HL-60 (cell line): ENCODE measurements at regions not wholly inside any gene's neighbourhood (a gene's known extent, or its start where the extent isn't known, plus 50 kb on each side); places are given as distances from the start of the nearest gene placed in this dataset.

Experiments
- DNase-seq, 2 experiments: peaks; one replicate each; pipeline ENCODE4 v3.0.0-alpha.2; 2010 to 2020; ENCODE audit warnings: low read depth in 1 of 2, low spot score in 1 of 2
- H3K27ac ChIP-seq: fragments of 250-450 bp; sonication (Bioruptor Pico); replicated peaks from 2 replicates; pipeline ENCODE4 v1.5.1; 2020; ENCODE audit warnings: mild to moderate bottlenecking, moderate library complexity
- H3K27me3 ChIP-seq: fragments of 250-450 bp; sonication (Bioruptor Pico); 2 replicates; pipeline ENCODE4 v1.5.1; 2021; ENCODE audit warnings: mild to moderate bottlenecking, moderate library complexity; ENCODE audit not compliant: insufficient read depth, poor library complexity, severe bottlenecking
- H3K4me3 ChIP-seq: replicated peaks from 2 replicates; pipeline ENCODE4 v1.5.1; 2011; ENCODE audit warnings: mild to moderate bottlenecking, control low read depth, low read length; ENCODE audit not compliant: insufficient read depth
- GABPA ChIP-seq: IDR thresholded peaks from 2 replicates; pipeline ENCODE4 v1.6.1; 2012; ENCODE audit warnings: low read depth
- POLR2AphosphoS5 ChIP-seq: IDR thresholded peaks from 2 replicates; pipeline ENCODE4 v1.6.1; 2012; ENCODE audit warnings: low read depth
- REST ChIP-seq: IDR thresholded peaks from 2 replicates; pipeline ENCODE4 v1.6.1; 2012; ENCODE audit warnings: low read depth; ENCODE audit not compliant: insufficient replicate concordance
- SPI1 ChIP-seq: IDR thresholded peaks from 2 replicates; pipeline ENCODE4 v1.6.1; 2012; ENCODE audit warnings: low read depth, mild to moderate bottlenecking, borderline replicate concordance
- TF ChIP-seq, protein P1 (sequence below): IDR thresholded peaks from one replicate; pipeline ENCODE4 v1.5.1; 2011; ENCODE audit warnings: low read length, control low read depth, inconsistent platforms; ENCODE audit not compliant: insufficient read depth

DNA sequence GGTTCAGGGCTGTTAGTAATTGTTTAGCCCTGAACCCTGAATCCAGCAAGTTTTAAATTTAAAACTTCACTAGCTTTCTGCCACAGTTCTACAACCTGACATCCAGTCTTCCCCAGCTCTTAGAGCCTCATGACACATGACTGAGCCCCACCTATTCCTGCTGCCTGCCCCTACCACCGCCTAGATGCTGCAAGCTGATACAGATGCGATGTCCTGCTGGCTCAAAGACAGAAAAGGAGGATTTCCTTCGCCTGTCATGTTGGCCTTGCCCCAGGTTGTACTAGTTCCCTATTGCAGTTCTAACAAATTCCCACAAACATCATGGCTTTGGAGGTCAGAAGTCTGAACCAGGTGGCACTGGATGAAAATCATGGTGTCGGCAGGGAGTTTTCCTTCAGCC is 510.6 kb upstream of the PPP2R3A start:
- DNase-seq = no peak
- no peak for TF ChIP-seq GABPA
- no peak for TF ChIP-seq SPI1
- TF ChIP-seq REST = no peak
- TF ChIP-seq, protein P1, sequence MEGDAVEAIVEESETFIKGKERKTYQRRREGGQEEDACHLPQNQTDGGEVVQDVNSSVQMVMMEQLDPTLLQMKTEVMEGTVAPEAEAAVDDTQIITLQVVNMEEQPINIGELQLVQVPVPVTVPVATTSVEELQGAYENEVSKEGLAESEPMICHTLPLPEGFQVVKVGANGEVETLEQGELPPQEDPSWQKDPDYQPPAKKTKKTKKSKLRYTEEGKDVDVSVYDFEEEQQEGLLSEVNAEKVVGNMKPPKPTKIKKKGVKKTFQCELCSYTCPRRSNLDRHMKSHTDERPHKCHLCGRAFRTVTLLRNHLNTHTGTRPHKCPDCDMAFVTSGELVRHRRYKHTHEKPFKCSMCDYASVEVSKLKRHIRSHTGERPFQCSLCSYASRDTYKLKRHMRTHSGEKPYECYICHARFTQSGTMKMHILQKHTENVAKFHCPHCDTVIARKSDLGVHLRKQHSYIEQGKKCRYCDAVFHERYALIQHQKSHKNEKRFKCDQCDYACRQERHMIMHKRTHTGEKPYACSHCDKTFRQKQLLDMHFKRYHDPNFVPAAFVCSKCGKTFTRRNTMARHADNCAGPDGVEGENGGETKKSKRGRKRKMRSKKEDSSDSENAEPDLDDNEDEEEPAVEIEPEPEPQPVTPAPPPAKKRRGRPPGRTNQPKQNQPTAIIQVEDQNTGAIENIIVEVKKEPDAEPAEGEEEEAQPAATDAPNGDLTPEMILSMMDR = no peak
- TF ChIP-seq POLR2AphosphoS5 = no peak
- Histone ChIP-seq H3K27ac (no peak overlapping the region), H3K4me3 (no peak overlapping the region), H3K27me3 (no peaks in the 10 kb centered on the region)

GRCh38 chr3:135456108-135456790 is 509.3 kb upstream of the PPP2R3A start:
- DNase-seq = no peak
- Histone ChIP-seq H3K27me3 (no peaks in the 10 kb centered on the region), H3K4me3 (no peak overlapping the region), H3K27ac (no peak overlapping the region)
- TF ChIP-seq, protein P1 = no peak
- TF ChIP-seq GABPA (no peak), REST (no peak), SPI1 (no peak), POLR2AphosphoS5 (no peak)

DNA sequence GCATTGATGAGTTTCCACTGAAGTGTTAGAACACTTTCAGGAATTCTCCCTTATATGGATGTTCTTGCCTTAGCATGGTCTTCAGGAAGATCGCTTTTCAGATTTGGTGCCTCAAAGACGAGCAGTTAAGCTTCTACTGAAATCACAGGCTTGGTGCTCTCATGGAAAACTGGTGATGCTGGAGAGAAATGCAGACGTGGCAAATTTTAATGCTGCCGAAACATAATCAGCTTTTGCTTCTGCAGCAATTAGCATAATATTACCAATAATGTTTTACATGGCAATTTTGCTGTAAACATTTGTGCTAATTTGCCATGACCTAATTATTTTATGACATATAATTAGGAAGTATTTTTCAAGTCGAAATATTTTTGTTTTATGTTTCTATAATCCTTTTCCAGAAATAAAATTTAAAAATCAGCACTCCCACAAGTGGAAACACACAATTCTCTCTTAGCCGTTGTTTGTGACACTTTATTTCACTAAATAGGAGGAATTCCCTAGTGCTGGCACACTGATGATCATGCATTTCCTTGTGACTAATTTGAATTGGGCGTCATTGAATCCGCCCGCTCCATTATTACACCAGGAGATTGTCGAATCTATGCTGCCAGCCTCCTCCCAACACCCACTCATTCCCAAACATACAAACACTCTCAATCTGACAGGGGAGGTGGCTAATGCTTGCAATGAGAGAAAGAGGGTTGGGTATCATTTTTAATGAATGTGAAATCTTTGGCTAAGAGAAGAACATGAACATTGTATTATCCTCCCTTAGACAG is 506.8 kb upstream of the PPP2R3A start:
- TF ChIP-seq GABPA (no peak), POLR2AphosphoS5 (no peak), REST (no peak), SPI1 (no peak)
- no peak overlapping the region for H3K4me3 ChIP-seq
- DNase-seq = no peak
- no peaks in the 10 kb centered on the region for H3K27me3 ChIP-seq
- H3K27ac ChIP-seq = no peak overlapping the region
